Activated CD4-positive, alpha-beta memory T cell treated with anti-CD3 and anti-CD28 coated beads, Interleukin-2, amount 10 ng/mL, durations not matched to agents 7 days and 5 days (primary cell): ENCODE measurements at regions not wholly inside any gene's neighbourhood (a gene's known extent, or its start where the extent isn't known, plus 50 kb on each side); places are given as distances from the start of the nearest gene placed in this dataset.
"Not testable (repeated sequence)": the region's sequence is repeated elsewhere in the genome, so short reads cannot be mapped to it uniquely, and the experiment has no call there.

ENCODE experiments used
- CTCF ChIA-PET: fragments of 350-600 bp; sonication (Branson Sonifier 250); formaldehyde crosslinking; loops from one replicate; lab custom pipeline; 2021; ENCODE audit warnings: antibody characterized with exemption, inconsistent platforms; lab: Charles Lee
- POLR2A ChIA-PET: fragments of 350-600 bp; sonication (Branson Sonifier 250); formaldehyde crosslinking; loops from one replicate; lab custom pipeline; 2021; ENCODE audit warnings: antibody characterized with exemption; lab: Charles Lee
- DNase-seq: peaks from one replicate; pipeline ENCODE4 v3.0.0-alpha.2; 2020
- H3K27ac Mint-ChIP-seq: one replicate; pipeline ENCODE4 v1.8.0; 2021; ENCODE audit warnings: mild to moderate bottlenecking, mixed read lengths
- H3K27me3 Mint-ChIP-seq: one replicate; pipeline ENCODE4 v1.8.0; 2021; ENCODE audit warnings: mixed read lengths
- H3K36me3 Mint-ChIP-seq: one replicate; pipeline ENCODE4 v1.8.0; 2021; ENCODE audit warnings: low read depth, mixed read lengths
- H3K4me1 Mint-ChIP-seq: one replicate; pipeline ENCODE4 v1.8.0; 2021; ENCODE audit warnings: mixed read lengths
- H3K4me3 Mint-ChIP-seq: one replicate; pipeline ENCODE4 v1.8.0; 2021; ENCODE audit warnings: mild to moderate bottlenecking, mixed read lengths
- H3K9me3 Mint-ChIP-seq: one replicate; pipeline ENCODE4 v1.8.0; 2021; ENCODE audit warnings: mixed read lengths

GRCh38 chr1:2952371-2952770 lies 68.9 kb upstream of the ACTRT2 start:
- Mint-ChIP-seq H3K4me3 (no peak overlapping the region), H3K4me1 (no peaks in the 10 kb centered on the region), H3K9me3 (peaks cover 15% of the 10 kb centered on the region), H3K27ac (no peak overlapping the region), H3K36me3 (no peaks in the 10 kb centered on the region), H3K27me3 (no peaks in the 10 kb centered on the region)
- no peak for DNase-seq
- POLR2A ChIA-PET, result no interaction called here
- CTCF ChIA-PET, result no interaction called here

- CTCF ChIA-PET, result no interaction called here
- peaks cover 15% of the 10 kb centered on the region for H3K9me3 Mint-ChIP-seq
- H3K4me3 Mint-ChIP-seq, result no peak overlapping the region
- H3K27me3 Mint-ChIP-seq, result no peaks in the 10 kb centered on the region
- DNase-seq, result no peak
- H3K36me3 Mint-ChIP-seq, result no peaks in the 10 kb centered on the region
- POLR2A ChIA-PET, result no interaction called here
- no peaks in the 10 kb centered on the region for H3K4me1 Mint-ChIP-seq
- no peak overlapping the region for H3K27ac Mint-ChIP-seq
Measured at GRCh38 chr1:2952992-2953391, 68.3 kb upstream of the ACTRT2 start.

GRCh38 chr1:2953688-2954285 lies 67.5 kb upstream of the ACTRT2 start:
- H3K27ac Mint-ChIP-seq, result no peak overlapping the region
- POLR2A ChIA-PET, result no interaction called here
- no peaks in the 10 kb centered on the region for H3K4me1 Mint-ChIP-seq
- CTCF ChIA-PET, result no interaction called here
- no peaks in the 10 kb centered on the region for H3K27me3 Mint-ChIP-seq
- no peaks in the 10 kb centered on the region for H3K36me3 Mint-ChIP-seq
- peaks cover 17% of the 10 kb centered on the region for H3K9me3 Mint-ChIP-seq
- no peak overlapping the region for H3K4me3 Mint-ChIP-seq
- no peak for DNase-seq

GRCh38 chr1:2955652-2956051 lies 65.6 kb upstream of the ACTRT2 start:
- Mint-ChIP-seq H3K4me1 (no peaks in the 10 kb centered on the region), H3K27me3 (no peaks in the 10 kb centered on the region), H3K9me3 (peaks cover 17% of the 10 kb centered on the region), H3K36me3 (no peaks in the 10 kb centered on the region), H3K4me3 (no peak overlapping the region), H3K27ac (no peak overlapping the region)
- CTCF ChIA-PET, result no interaction called here
- no peak for DNase-seq
- POLR2A ChIA-PET, result no interaction called here

GRCh38 chr1:2956576-2956975 lies 64.7 kb upstream of the ACTRT2 start:
- no peaks in the 10 kb centered on the region for H3K36me3 Mint-ChIP-seq
- CTCF ChIA-PET, result no interaction called here

GRCh38 chr1:2957329-2957728 lies 63.9 kb upstream of the ACTRT2 start:
- Mint-ChIP-seq H3K36me3 (no peaks in the 10 kb centered on the region), H3K4me3 (no peak overlapping the region), H3K4me1 (no peaks in the 10 kb centered on the region), H3K27ac (no peak overlapping the region), H3K9me3 (peaks cover 17% of the 10 kb centered on the region), H3K27me3 (no peaks in the 10 kb centered on the region)
- CTCF ChIA-PET, result no interaction called here
- no peak for DNase-seq
- POLR2A ChIA-PET, result no interaction called here

More at GRCh38 chr1:2956576-2956975, 64.7 kb upstream of the ACTRT2 start:
- DNase-seq, result no peak
- H3K27me3 Mint-ChIP-seq, result no peaks in the 10 kb centered on the region
- peaks cover 17% of the 10 kb centered on the region for H3K9me3 Mint-ChIP-seq
- H3K27ac Mint-ChIP-seq, result no peak overlapping the region
- H3K4me3 Mint-ChIP-seq, result no peak overlapping the region
- no peaks in the 10 kb centered on the region for H3K4me1 Mint-ChIP-seq
- POLR2A ChIA-PET, result no interaction called here

GRCh38 chr1:2959881-2960280 lies 61.4 kb upstream of the ACTRT2 start:
- H3K36me3 Mint-ChIP-seq, H3K4me1 Mint-ChIP-seq, H3K27me3 Mint-ChIP-seq, CTCF ChIA-PET, H3K4me3 Mint-ChIP-seq, H3K9me3 Mint-ChIP-seq, DNase-seq, H3K27ac Mint-ChIP-seq, POLR2A ChIA-PET: not testable (repeated sequence)

GRCh38 chr1:2961081-2961480 lies 60.2 kb upstream of the ACTRT2 start:
- Mint-ChIP-seq H3K9me3 (peaks cover 2% of the 10 kb centered on the region), H3K27me3 (no peaks in the 10 kb centered on the region), H3K36me3 (no peaks in the 10 kb centered on the region), H3K27ac (no peak overlapping the region), H3K4me3 (no peak overlapping the region), H3K4me1 (no peaks in the 10 kb centered on the region)
- no peak for DNase-seq
- CTCF ChIA-PET, result no interaction called here
- POLR2A ChIA-PET, result no interaction called here

GRCh38 chr1:2961661-2962060 lies 59.6 kb upstream of the ACTRT2 start:
- H3K4me1 Mint-ChIP-seq, result no peaks in the 10 kb centered on the region
- no peak overlapping the region for H3K27ac Mint-ChIP-seq
- ChIA-PET CTCF (no interaction called here), POLR2A (no interaction called here)
- H3K9me3 Mint-ChIP-seq, result peaks cover 2% of the 10 kb centered on the region
- DNase-seq, result no peak
- no peak overlapping the region for H3K4me3 Mint-ChIP-seq
- no peaks in the 10 kb centered on the region for H3K36me3 Mint-ChIP-seq
- no peaks in the 10 kb centered on the region for H3K27me3 Mint-ChIP-seq

GRCh38 chr1:2962061-2962460 lies 59.2 kb upstream of the ACTRT2 start:
- no peak for DNase-seq
- no peaks in the 10 kb centered on the region for H3K4me1 Mint-ChIP-seq
- CTCF ChIA-PET, result no interaction called here
- H3K27me3 Mint-ChIP-seq, result no peaks in the 10 kb centered on the region
- H3K4me3 Mint-ChIP-seq, result no peak overlapping the region
- POLR2A ChIA-PET, result no interaction called here
- no peaks in the 10 kb centered on the region for H3K36me3 Mint-ChIP-seq
- peaks cover 2% of the 10 kb centered on the region for H3K9me3 Mint-ChIP-seq
- no peak overlapping the region for H3K27ac Mint-ChIP-seq

GRCh38 chr1:2962541-2962940 lies 58.7 kb upstream of the ACTRT2 start:
- Mint-ChIP-seq H3K4me3 (no peak overlapping the region), H3K4me1 (no peaks in the 10 kb centered on the region), H3K27ac (no peak overlapping the region), H3K9me3 (peaks cover 2% of the 10 kb centered on the region), H3K36me3 (no peaks in the 10 kb centered on the region), H3K27me3 (no peaks in the 10 kb centered on the region)
- DNase-seq, result no peak
- POLR2A ChIA-PET, result no interaction called here
- CTCF ChIA-PET, result no interaction called here

- H3K27me3 Mint-ChIP-seq, result no peaks in the 10 kb centered on the region
- no peak overlapping the region for H3K27ac Mint-ChIP-seq
- DNase-seq, result no peak
- H3K9me3 Mint-ChIP-seq, result peaks cover 2% of the 10 kb centered on the region
- H3K4me1 Mint-ChIP-seq, result no peaks in the 10 kb centered on the region
- no peaks in the 10 kb centered on the region for H3K36me3 Mint-ChIP-seq
- POLR2A ChIA-PET, result no interaction called here
- no peak overlapping the region for H3K4me3 Mint-ChIP-seq
- CTCF ChIA-PET, result no interaction called here
Measured at GRCh38 chr1:2962946-2963345, 58.3 kb upstream of the ACTRT2 start.

GRCh38 chr1:2965676-2966075 lies 55.6 kb upstream of the ACTRT2 start:
- ChIA-PET POLR2A (no interaction called here), CTCF (no interaction called here)
- DNase-seq, result no peak
- Mint-ChIP-seq H3K4me1 (no peaks in the 10 kb centered on the region), H3K27me3 (no peaks in the 10 kb centered on the region), H3K4me3 (no peak overlapping the region), H3K27ac (no peak overlapping the region), H3K9me3 (no peaks in the 10 kb centered on the region), H3K36me3 (no peaks in the 10 kb centered on the region)

GRCh38 chr1:2966449-2967328 lies 54.6 kb upstream of the ACTRT2 start:
- Mint-ChIP-seq H3K27ac (no peak overlapping the region), H3K27me3 (no peaks in the 10 kb centered on the region), H3K36me3 (no peaks in the 10 kb centered on the region), H3K9me3 (no peaks in the 10 kb centered on the region), H3K4me3 (no peak overlapping the region), H3K4me1 (no peaks in the 10 kb centered on the region)
- DNase-seq, result no peak
- ChIA-PET POLR2A (no interaction called here), CTCF (no interaction called here)
